ENCODE measurements at regions not wholly inside any gene's neighbourhood (a gene's known extent, or its start where the extent isn't known, plus 50 kb on each side); places are given as distances from the start of the nearest gene placed in this dataset.
"Not testable (repeated sequence)": the region's sequence is repeated elsewhere in the genome, so short reads cannot be mapped to it uniquely, and the experiment has no call there.

DNA sequence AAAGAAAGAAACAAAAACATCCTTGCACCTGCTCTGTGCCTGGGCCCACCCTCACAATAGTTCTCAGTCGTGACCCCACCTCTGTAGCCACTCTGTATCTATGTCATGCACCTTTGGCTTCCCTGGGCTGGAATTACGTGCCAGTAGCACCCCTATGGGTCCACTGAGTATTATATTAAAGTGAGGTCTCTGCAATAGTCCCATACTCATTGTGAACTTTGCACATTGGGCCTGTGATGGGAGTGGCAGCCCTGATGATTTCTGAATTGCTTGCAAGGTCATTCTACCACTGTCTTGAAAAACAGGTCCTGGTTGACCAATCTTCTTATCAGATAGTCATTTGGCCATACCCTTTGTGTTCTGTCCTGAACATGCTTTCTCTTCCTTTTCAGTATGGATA, 1012.1 kb downstream of the RAB28 start:
- no peak for DNase-seq
- TF ChIP-seq, protein P1, sequence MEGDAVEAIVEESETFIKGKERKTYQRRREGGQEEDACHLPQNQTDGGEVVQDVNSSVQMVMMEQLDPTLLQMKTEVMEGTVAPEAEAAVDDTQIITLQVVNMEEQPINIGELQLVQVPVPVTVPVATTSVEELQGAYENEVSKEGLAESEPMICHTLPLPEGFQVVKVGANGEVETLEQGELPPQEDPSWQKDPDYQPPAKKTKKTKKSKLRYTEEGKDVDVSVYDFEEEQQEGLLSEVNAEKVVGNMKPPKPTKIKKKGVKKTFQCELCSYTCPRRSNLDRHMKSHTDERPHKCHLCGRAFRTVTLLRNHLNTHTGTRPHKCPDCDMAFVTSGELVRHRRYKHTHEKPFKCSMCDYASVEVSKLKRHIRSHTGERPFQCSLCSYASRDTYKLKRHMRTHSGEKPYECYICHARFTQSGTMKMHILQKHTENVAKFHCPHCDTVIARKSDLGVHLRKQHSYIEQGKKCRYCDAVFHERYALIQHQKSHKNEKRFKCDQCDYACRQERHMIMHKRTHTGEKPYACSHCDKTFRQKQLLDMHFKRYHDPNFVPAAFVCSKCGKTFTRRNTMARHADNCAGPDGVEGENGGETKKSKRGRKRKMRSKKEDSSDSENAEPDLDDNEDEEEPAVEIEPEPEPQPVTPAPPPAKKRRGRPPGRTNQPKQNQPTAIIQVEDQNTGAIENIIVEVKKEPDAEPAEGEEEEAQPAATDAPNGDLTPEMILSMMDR (IDR thresholded peaks at IDR 0.05; ENCODE audit: low read depth, low read length): no peak
- Histone ChIP-seq H3K9me3 (ENCODE audit: severe bottlenecking) (no peaks in the 10 kb centered on the region), H3K4me3 (ENCODE audit: low read depth, low read length) (no peak overlapping the region), H3K27ac (no peak overlapping the region), H3K27me3 (ENCODE audit: insufficient read depth, low read depth, severe bottlenecking) (no peaks in the 10 kb centered on the region), H3K36me3 (no peaks in the 10 kb centered on the region)

DNA sequence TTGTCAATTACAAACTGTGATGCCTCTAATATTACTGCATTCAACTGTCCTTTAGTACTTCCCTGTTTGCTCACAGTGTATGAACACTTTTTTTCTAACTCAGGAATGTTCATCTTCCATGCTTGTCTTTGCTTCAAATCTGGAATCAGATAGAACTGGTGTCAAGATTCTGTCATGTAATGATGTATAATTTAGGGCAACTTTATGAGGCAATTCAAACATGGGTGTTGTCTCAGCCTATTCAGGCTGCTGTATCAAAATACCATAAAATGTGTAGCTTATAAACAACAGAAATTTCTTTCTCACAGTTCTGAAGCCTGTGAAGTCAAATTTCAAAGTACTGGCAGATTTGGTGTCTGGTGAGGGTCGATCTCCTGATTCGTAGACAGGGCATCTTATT, 1012.9 kb downstream of the RAB28 start:
- TF ChIP-seq, protein P1 (IDR thresholded peaks at IDR 0.05; ENCODE audit: low read depth, low read length): no peak
- DNase-seq: no peak
- Histone ChIP-seq H3K27ac (no peak overlapping the region), H3K9me3 (ENCODE audit: severe bottlenecking) (no peaks in the 10 kb centered on the region), H3K36me3 (no peaks in the 10 kb centered on the region), H3K4me3 (ENCODE audit: low read depth, low read length) (no peak overlapping the region), H3K27me3 (ENCODE audit: insufficient read depth, low read depth, severe bottlenecking) (no peaks in the 10 kb centered on the region)

DNA sequence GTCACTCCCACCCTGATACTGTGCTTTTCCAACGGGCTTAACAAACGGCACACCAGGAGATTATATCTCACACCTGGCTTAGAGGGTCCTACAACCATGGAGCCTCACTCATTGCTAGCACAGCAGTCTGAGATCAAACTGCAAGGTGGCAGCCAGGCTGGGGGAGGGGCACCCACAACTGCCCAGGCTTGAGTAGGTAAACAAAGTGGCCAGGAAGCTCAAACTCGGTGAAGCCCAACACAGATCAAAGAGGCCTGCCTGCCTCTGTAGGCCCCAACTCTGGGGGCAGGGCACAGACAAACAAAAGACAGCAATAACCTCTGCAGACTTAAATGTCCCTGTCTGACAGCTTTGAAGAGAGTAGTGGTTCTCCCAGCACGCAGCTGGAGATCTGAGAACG, 1022.6 kb downstream of the RAB28 start:
- H3K9me3 ChIP-seq (ENCODE audit: severe bottlenecking); H3K27me3 ChIP-seq (ENCODE audit: insufficient read depth, low read depth, severe bottlenecking); DNase-seq; H3K4me3 ChIP-seq (ENCODE audit: low read depth, low read length); H3K27ac ChIP-seq; H3K36me3 ChIP-seq: not testable (repeated sequence)

DNA sequence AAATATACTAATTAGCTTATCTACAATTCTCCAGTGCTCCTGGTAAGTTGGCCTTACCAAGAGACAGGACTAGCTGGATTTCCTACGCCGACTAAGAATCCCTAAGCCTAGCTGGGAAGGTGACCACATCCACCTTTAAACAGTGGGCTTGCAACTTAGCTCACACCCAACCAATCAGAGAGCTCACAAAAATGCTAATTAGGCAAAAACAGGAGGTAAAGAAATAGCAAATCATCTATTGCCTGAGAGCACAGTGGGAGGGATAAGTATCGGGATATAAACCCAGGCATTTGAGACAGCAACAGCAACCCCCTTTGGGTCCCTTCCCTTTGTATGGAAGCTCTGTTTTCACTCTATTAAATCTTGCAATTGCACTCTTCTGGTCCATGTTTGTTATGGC, 1025.0 kb downstream of the RAB28 start:
- Histone ChIP-seq H3K9me3 (ENCODE audit: severe bottlenecking) (no peaks in the 10 kb centered on the region), H3K27ac (no peak overlapping the region), H3K4me3 (ENCODE audit: low read depth, low read length) (no peak overlapping the region), H3K36me3 (no peaks in the 10 kb centered on the region), H3K27me3 (ENCODE audit: insufficient read depth, low read depth, severe bottlenecking) (no peaks in the 10 kb centered on the region)
- TF ChIP-seq, protein P1 (IDR thresholded peaks at IDR 0.05; ENCODE audit: low read depth, low read length): no peak
- DNase-seq: no peak

DNA sequence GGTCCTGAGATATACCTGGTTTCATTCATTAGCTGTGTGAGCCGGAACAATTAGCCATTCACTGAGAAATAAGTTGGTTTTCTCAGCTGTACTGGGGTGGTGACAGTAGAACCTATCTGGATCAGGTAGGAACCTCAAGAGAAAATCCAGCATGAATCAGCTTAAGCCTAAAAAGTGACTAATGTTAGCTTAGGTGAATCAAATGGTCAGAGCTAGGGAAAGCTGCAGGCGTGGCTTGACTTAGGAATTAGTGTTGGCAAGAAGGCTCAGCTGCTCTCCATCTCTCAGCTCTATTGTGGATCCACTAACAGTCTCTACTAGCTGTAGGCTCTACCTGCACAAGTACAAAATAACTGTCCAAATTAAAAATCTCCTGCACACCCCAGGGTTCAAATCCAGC, 1025.5 kb downstream of the RAB28 start:
- H3K27ac ChIP-seq: no peak overlapping the region
- TF ChIP-seq, protein P1 (IDR thresholded peaks at IDR 0.05; ENCODE audit: low read depth, low read length): no peak
- no peaks in the 10 kb centered on the region for H3K9me3 ChIP-seq (ENCODE audit: severe bottlenecking)
- no peak for DNase-seq
- H3K36me3 ChIP-seq: no peaks in the 10 kb centered on the region
- H3K27me3 ChIP-seq (ENCODE audit: insufficient read depth, low read depth, severe bottlenecking): no peaks in the 10 kb centered on the region
- no peak overlapping the region for H3K4me3 ChIP-seq (ENCODE audit: low read depth, low read length)

DNA sequence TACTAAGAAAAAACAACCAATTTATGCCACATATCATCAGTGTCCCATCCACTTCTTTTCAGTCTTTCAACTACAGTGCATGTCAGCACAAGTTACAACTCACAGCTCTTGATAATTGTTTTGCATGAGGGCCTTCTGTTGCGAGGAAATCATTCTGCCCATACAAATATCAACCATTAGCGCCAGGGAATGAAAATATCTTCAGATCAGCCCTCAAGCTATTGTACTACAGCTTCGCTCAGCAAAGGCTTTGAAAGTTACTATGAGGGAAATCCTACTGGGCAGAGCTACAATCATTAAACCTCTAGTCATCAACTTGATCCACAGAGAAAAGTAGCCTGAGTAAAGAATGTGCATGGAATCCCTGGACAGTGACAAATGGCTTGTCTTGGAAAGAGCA, 1023.6 kb upstream of the HS3ST1 start:
- no peak overlapping the region for H3K4me3 ChIP-seq (ENCODE audit: low read depth, low read length)
- H3K36me3 ChIP-seq: no peaks in the 10 kb centered on the region
- TF ChIP-seq, protein P1 (IDR thresholded peaks at IDR 0.05; ENCODE audit: low read depth, low read length): no peak
- DNase-seq: no peak
- H3K9me3 ChIP-seq (ENCODE audit: severe bottlenecking): no peaks in the 10 kb centered on the region
- no peak overlapping the region for H3K27ac ChIP-seq
- H3K27me3 ChIP-seq (ENCODE audit: insufficient read depth, low read depth, severe bottlenecking): no peaks in the 10 kb centered on the region
